ENCODE measurements at regions not wholly inside any gene's neighbourhood (a gene's known extent, or its start where the extent isn't known, plus 50 kb on each side); places are given as distances from the start of the nearest gene placed in this dataset.

GRCh38 chr3:102544741-102545140, 109.9 kb downstream of the ZPLD1 start:
- no peaks in the 10 kb centered on the region for H3K9me3 ChIP-seq (ENCODE audit: insufficient read depth, low read length, severe bottlenecking)
- DNase-seq (no peak), ATAC-seq (ENCODE audit: insufficient read depth, low read depth) (no peak)
- no peaks in the 10 kb centered on the region for H3K27me3 ChIP-seq (ENCODE audit: insufficient read depth, low read length, poor library complexity)
- no peak overlapping the region for H2AFZ ChIP-seq (ENCODE audit: low read depth, low read length)
- H4K20me1 ChIP-seq (ENCODE audit: insufficient read depth, low read length): no peaks in the 10 kb centered on the region
- no peak overlapping the region for H3K4me3 ChIP-seq (ENCODE audit: low read depth in 1 of 2, low read length in 2 of 2)
- TF ChIP-seq CTCF (IDR thresholded peaks at IDR 0.05; ENCODE audit: borderline replicate concordance, extremely low read depth, low read length, poor library complexity, severe bottlenecking): no peak
- no peak for TF ChIP-seq EZH2 (IDR thresholded peaks at IDR 0.05; ENCODE audit: borderline replicate concordance, low read depth, low read length, severe bottlenecking)
- no peaks in the 10 kb centered on the region for H3K36me3 ChIP-seq (ENCODE audit: insufficient read depth, low read length)
- no peak overlapping the region for H3K27ac ChIP-seq (ENCODE audit: low read length)
- no peaks in the 10 kb centered on the region for H3K79me2 ChIP-seq (ENCODE audit: insufficient read depth, low read length)
- no peak overlapping the region for H3K9ac ChIP-seq (ENCODE audit: low read depth, low read length)
- no peak overlapping the region for H3K4me2 ChIP-seq (ENCODE audit: insufficient read depth, low read length)
- no peaks in the 10 kb centered on the region for H3K4me1 ChIP-seq (ENCODE audit: insufficient read depth, low read length)

- H3K4me2 ChIP-seq (ENCODE audit: insufficient read depth, low read length): no peak overlapping the region
- H3K9me3 ChIP-seq (ENCODE audit: insufficient read depth, low read length, severe bottlenecking): no peaks in the 10 kb centered on the region
- H3K9ac ChIP-seq (ENCODE audit: low read depth, low read length): no peak overlapping the region
- no peak overlapping the region for H3K27ac ChIP-seq (ENCODE audit: low read length)
- TF ChIP-seq CTCF (IDR thresholded peaks at IDR 0.05; ENCODE audit: borderline replicate concordance, extremely low read depth, low read length, poor library complexity, severe bottlenecking) (no peak), EZH2 (IDR thresholded peaks at IDR 0.05; ENCODE audit: borderline replicate concordance, low read depth, low read length, severe bottlenecking) (no peak)
- no peak overlapping the region for H3K4me3 ChIP-seq (ENCODE audit: low read depth in 1 of 2, low read length in 2 of 2)
- H3K4me1 ChIP-seq (ENCODE audit: insufficient read depth, low read length): no peaks in the 10 kb centered on the region
- no peak for DNase-seq
- no peak overlapping the region for H2AFZ ChIP-seq (ENCODE audit: low read depth, low read length)
- H3K27me3 ChIP-seq (ENCODE audit: insufficient read depth, low read length, poor library complexity): no peaks in the 10 kb centered on the region
- H3K79me2 ChIP-seq (ENCODE audit: insufficient read depth, low read length): no peaks in the 10 kb centered on the region
- H4K20me1 ChIP-seq (ENCODE audit: insufficient read depth, low read length): no peaks in the 10 kb centered on the region
- no peak for ATAC-seq (ENCODE audit: insufficient read depth, low read depth)
- H3K36me3 ChIP-seq (ENCODE audit: insufficient read depth, low read length): no peaks in the 10 kb centered on the region
These were observed 110.5 kb downstream of the ZPLD1 start for GRCh38 chr3:102545276-102545675.

- ATAC-seq (ENCODE audit: insufficient read depth, low read depth) (no peak), DNase-seq (no peak)
- Histone ChIP-seq H3K9me3 (ENCODE audit: insufficient read depth, low read length, severe bottlenecking) (no peaks in the 10 kb centered on the region), H3K79me2 (ENCODE audit: insufficient read depth, low read length) (no peaks in the 10 kb centered on the region), H3K4me3 (ENCODE audit: low read depth in 1 of 2, low read length in 2 of 2) (no peak overlapping the region), H3K4me2 (ENCODE audit: insufficient read depth, low read length) (no peak overlapping the region), H2AFZ (ENCODE audit: low read depth, low read length) (no peak overlapping the region), H3K9ac (ENCODE audit: low read depth, low read length) (no peak overlapping the region), H3K27ac (ENCODE audit: low read length) (no peak overlapping the region), H3K36me3 (ENCODE audit: insufficient read depth, low read length) (no peaks in the 10 kb centered on the region), H4K20me1 (ENCODE audit: insufficient read depth, low read length) (no peaks in the 10 kb centered on the region), H3K4me1 (ENCODE audit: insufficient read depth, low read length) (no peaks in the 10 kb centered on the region), H3K27me3 (ENCODE audit: insufficient read depth, low read length, poor library complexity) (no peaks in the 10 kb centered on the region)
- TF ChIP-seq CTCF (IDR thresholded peaks at IDR 0.05; ENCODE audit: borderline replicate concordance, extremely low read depth, low read length, poor library complexity, severe bottlenecking) (no peak), EZH2 (IDR thresholded peaks at IDR 0.05; ENCODE audit: borderline replicate concordance, low read depth, low read length, severe bottlenecking) (no peak)
These were observed 119.1 kb downstream of the ZPLD1 start for GRCh38 chr3:102553876-102554275.

- H3K9ac ChIP-seq (ENCODE audit: low read depth, low read length): no peak overlapping the region
- no peaks in the 10 kb centered on the region for H3K36me3 ChIP-seq (ENCODE audit: insufficient read depth, low read length)
- no peaks in the 10 kb centered on the region for H4K20me1 ChIP-seq (ENCODE audit: insufficient read depth, low read length)
- no peaks in the 10 kb centered on the region for H3K9me3 ChIP-seq (ENCODE audit: insufficient read depth, low read length, severe bottlenecking)
- TF ChIP-seq CTCF (IDR thresholded peaks at IDR 0.05; ENCODE audit: borderline replicate concordance, extremely low read depth, low read length, poor library complexity, severe bottlenecking) (no peak), EZH2 (IDR thresholded peaks at IDR 0.05; ENCODE audit: borderline replicate concordance, low read depth, low read length, severe bottlenecking) (no peak)
- H3K4me1 ChIP-seq (ENCODE audit: insufficient read depth, low read length): no peaks in the 10 kb centered on the region
- no peak overlapping the region for H2AFZ ChIP-seq (ENCODE audit: low read depth, low read length)
- H3K27ac ChIP-seq (ENCODE audit: low read length): no peak overlapping the region
- H3K4me2 ChIP-seq (ENCODE audit: insufficient read depth, low read length): no peak overlapping the region
- no peaks in the 10 kb centered on the region for H3K27me3 ChIP-seq (ENCODE audit: insufficient read depth, low read length, poor library complexity)
- H3K79me2 ChIP-seq (ENCODE audit: insufficient read depth, low read length): no peaks in the 10 kb centered on the region
- ATAC-seq (ENCODE audit: insufficient read depth, low read depth) (no peak), DNase-seq (no peak)
- no peak overlapping the region for H3K4me3 ChIP-seq (ENCODE audit: low read depth in 1 of 2, low read length in 2 of 2)
These were observed 135.7 kb downstream of the ZPLD1 start for GRCh38 chr3:102570511-102570910.
